Right forelimb (tissue), 1 donor: ENCODE measurements at regions not wholly inside any gene's neighbourhood (a gene's known extent, or its start where the extent isn't known, plus 50 kb on each side); places are given as distances from the start of the nearest gene placed in this dataset.
"Not testable (repeated sequence)": the region's sequence is repeated elsewhere in the genome, so short reads cannot be mapped to it uniquely, and the experiment has no call there.

ENCODE experiments used
- DNase-seq: peaks from one replicate; pipeline ENCODE4 v3.0.0-alpha.2; 2018

DNA sequence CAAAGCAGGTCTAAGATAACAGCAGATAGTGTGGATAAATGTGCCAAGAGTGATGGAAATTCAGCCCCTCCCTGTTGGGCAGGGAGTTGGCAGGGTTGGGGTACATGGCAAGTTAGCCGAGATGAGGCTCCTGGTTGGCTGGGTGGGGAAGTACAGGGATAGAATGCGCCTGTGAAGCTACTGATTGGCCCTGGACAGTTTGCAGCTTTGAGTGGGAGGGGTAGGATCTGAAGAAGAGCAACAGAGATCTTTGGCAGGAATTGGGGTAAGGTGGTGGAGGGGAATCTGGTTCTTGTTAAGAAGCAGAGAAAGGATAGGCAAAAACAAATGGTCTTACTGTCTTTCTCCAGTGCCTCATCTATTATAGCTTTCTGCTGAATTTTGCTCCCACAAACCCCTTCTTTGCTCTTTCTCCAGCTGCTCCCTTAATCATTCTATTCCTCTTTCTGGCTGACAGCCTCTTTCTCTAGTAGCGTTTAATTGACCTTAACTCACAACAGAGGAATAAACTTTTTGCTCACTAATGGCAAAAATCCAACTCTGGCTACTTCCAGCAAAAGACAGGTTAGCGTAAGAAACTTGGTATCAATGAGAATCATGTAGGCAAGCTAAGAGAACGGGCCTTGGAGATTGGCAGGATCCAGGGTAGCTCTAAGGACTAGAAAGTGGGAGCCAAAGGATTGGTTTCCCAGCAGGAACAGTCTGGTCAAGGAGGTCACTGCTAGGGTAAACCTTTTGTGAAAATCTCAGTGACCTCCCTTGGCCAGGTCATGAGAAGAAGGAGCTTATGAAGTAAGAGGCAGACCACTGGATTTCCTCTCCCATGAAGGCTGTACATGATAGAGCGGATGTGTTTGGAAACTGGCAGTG, 86.3 kb upstream of the CARMIL1 start:
- no peak for DNase-seq

DNA sequence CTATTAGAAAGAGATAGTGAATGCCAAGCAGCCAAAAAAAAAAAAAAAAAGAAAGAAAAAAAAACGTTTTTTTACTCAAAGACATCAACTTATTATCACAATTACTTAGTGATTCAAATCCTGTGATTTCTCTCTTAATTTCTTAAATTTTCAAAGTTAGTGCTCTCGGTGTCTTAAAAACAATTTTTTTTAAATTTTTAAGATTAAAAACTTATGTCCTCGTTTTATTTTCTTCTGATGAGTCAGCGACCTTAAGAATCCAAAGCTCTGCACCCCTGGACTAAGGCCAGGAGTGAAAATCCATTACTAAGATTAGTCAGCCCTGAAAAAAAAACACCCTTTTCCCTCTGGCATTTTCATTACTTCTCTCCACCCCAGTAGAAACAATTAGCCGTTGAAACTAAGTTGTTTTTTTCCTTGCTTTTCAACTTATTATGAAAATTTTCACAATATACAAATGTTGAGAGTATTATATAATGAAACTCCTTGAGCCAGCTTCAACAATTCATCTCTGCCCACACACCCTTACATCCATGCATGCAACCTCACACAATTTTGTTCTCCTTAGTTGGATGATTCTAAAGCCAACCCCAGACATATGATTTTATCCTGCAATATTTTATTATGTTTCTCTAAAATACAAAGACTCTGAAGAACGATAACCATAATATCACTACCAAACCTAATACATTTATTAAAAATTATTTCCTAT, 85.6 kb upstream of the CARMIL1 start:
- no peak for DNase-seq

GRCh38 chr6:25194172-25194678, 84.9 kb upstream of the CARMIL1 start:
- no peak for DNase-seq

DNA sequence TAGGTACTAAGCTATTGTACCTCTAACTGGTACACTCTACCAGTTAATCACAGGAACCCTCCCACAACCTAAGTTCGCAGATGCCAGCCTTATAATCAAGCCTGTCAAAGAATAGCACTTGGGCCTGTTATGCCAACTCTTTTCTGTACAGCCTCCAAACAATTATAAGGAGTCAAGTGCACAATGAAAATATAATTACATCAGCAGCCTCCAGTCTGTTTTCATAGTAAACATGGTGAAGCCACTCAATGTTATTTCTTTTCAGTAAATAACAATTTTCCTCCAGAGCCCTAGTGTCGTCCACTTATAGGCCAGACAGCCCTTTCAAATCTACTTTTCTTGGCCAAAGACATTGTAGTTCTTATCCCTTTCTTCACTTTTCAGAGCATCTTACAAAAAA, 82.7 kb upstream of the CARMIL1 start:
- DNase-seq, result no peak

DNA sequence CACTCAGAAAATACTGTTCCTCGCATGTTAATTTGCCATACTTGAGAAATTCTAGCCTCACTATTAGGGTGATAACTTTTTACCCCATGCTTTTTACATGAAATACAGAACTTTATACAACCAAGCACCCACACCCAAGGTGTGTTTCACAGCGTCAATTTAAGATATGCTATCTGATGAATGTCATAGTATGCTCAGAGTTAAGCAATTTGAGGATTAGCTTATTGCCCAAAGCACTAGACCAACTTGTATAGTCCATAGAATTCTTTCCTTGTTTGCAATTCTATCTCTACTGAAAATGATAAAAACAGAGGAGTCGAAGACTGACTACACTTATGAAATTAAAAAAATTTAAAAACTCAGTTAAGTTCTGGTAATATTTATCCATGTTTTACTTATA, 82.1 kb upstream of the CARMIL1 start:
- no peak for DNase-seq

GRCh38 chr6:25199544-25199943, 79.6 kb upstream of the CARMIL1 start:
- no peak for DNase-seq

DNA sequence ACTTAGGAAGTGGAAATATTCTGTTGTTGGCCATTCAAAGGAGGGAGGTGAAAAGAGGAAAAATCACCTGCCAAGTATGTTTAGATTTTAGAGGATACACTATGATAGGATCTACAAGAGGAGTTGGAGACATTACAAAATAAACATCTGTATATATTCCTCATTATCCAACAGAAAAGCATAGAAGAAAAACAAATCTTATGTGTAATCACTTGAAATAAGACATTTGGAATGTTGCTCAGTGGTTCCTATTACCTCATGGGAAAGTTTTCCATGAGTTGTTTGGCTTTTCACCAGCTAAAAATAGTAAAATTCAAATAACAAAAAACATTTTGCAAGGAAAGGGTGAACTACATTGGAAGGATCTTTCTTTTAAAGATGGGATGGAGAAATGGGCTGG, 76.7 kb upstream of the CARMIL1 start:
- no peak for DNase-seq

DNA sequence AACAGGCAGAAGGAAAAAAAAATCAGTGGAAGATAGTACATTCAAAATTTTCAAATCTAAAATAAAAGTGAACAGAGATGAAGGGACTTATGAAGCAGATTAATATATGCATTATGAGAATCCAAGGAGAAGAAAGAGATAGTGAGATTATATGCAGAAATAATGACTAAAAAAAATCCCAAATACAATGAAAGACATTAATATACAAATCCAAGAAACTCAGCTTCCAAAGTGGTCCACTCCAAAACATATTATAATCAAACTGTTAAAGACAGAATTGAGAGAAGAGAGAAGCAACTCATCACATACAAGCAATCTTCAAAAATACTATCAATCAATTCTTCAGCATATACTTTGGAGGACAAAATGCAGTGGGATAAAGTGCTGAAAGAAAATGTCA, 73.5 kb upstream of the CARMIL1 start:
- no peak for DNase-seq

DNA sequence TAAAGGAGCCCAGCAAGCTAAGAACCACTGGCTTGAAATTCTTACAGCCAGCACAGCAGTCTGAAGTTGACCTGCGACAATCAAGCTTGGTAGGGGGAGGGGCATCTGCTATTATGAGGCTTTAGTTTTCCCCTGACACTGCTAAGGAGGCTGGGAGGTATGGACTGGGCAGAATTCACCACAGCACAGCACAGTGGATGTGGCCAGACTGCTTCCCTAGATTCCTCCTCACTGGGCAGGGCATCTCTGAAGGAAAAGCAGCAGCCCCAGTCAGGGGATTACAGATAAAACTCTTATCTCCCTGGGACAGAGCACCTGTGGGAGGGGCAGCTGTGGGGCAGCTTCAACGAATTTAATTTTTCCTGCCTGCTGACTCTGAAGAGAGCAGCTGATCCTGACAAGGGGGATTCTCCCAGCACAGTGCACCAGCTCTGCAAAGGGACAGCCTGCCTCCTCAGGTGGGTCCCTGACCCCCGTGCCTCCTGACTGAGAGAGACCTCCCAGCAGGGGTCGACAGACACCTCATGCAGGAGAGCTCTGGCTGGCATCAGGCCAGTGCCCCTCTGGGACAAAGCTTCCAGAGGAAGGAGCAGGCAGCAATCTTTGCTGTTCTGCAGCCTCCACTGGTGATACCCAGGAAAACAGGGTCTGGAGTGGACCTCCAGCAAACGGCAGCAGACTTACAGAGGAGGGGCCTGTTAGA, 71.6 kb upstream of the CARMIL1 start:
- not testable (repeated sequence) for DNase-seq

DNA sequence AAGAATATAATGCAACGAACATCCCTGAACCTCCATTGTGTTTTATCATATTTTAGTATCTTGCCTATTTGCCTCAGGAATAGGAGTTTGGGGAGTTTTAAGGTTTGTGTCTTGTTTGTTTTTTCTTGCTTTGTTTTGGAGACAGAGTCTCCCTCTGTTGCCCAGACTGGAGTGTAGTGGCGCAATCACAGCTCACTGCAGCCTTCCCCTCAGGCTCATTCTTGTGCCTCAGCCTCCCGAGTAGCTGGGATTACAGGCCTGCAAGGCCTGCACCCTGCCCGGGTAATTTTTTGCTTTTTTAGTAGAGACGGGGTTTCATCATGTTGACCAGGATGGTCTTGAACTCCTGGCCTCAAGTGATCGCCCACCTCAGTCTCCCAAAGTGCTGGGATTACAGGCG, 63.3 kb upstream of the CARMIL1 start:
- no peak for DNase-seq

DNA sequence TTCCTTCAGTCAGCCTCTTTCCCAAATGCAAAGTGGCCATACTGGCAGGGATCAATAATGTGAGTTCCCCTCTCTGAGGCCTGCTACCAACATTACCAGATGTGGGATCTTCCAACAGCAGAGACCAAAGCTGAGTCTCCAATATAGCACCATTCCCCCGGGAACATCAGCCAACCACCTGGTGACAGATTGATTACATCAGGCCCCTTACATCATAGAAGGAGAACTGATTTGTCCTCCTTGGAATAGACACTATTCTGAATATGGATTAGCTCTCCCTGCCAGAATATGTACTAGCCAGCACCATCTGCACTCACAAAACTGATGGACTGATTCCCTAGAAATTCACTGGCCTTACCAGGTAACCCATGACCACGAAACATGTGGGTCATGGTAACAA, 61.9 kb upstream of the CARMIL1 start:
- DNase-seq, result no peak

DNA sequence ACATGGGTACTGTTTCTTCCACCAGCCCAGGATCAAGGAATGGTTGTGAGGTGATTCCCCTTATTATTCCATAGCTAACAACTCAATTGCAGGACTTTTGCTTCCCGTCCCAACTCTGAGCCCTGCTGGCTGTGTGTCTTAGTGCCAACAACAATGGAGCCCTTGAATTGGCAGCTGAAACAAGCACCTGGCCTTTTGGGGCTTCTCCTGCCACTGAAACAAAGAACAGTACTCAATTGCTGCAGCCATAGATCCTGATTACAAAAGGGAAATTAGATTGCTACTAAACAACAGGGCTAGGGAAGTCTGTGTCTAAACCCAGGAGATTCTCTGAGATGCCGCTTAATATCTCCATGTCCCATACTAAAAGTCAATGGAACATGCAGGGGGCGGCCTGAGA, 61.3 kb upstream of the CARMIL1 start:
- DNase-seq, result no peak

- peak; percentile 51 for DNase-seq
Measured at GRCh38 chr6:25218346-25218745, 60.8 kb upstream of the CARMIL1 start.

DNA sequence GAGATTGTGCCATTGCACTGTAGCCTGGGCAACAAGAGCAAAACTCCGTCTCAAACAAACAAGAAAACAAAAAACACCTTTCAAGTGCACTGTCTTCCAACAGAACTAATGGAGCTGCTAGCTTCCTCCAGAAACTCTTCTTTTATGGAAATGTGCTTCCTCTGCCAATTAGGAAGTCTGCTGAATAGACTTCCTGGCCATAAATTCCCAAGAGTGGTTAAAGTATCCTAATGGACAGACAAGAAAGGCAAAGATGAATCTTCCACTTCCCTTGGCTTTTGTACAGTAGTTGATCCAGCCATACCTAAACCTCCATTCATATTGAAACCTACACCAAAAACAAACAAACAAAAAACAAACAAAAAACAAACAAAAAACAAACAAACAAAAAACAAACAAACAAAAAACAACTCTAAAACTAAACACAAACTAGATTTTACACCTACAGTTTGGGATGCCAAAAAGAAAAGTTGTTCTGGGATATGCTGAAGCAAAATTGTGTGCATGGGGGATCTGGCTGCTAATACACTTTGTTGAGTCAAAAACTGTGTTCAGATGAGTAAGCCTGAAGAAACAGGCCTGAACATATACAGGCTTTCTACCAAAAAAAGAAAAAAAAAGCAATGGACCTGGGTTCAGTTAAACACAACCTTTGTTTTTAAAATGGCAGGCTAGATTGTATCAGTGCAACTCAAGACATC, 59.8 kb upstream of the CARMIL1 start:
- no peak for DNase-seq

GRCh38 chr6:25219917-25220278, 59.3 kb upstream of the CARMIL1 start:
- no peak for DNase-seq

GRCh38 chr6:25220857-25221256, 58.3 kb upstream of the CARMIL1 start:
- DNase-seq, result no peak

- DNase-seq, result no peak
Measured at GRCh38 chr6:25222006-25222678, 57.0 kb upstream of the CARMIL1 start.

- peak; percentile 79 for DNase-seq
Measured at GRCh38 chr6:25223490-25223991, 55.6 kb upstream of the CARMIL1 start.

- no peak for DNase-seq
Measured at GRCh38 chr6:25224242-25224641, 54.9 kb upstream of the CARMIL1 start.

- DNase-seq, result no peak
Measured at GRCh38 chr6:25227854-25228253, 51.3 kb upstream of the CARMIL1 start.
